ENCODE measurements at regions not wholly inside any gene's neighbourhood (a gene's known extent, or its start where the extent isn't known, plus 50 kb on each side); places are given as distances from the start of the nearest gene placed in this dataset.

DNA sequence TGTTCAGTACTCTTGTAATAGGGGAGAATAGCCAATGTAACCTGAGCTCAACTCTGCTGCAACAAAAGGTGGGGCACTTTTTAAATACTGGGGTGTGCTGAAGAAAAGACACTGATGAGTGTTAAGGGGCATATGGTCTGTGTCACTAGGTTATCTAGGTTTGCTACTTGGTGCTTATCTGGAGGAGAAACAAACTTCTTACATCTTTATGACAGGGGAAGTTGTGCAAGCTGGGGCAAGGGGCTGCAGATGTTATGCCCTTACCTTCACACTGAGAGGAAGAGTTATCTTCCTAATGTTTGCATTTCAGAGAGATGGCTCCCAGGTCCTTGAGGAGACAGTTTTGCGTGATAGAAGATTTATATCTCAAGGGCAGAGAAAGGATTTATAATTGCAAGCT lies 90.9 kb upstream of the PKP2 start:
- TF ChIP-seq CTCF (IDR thresholded peaks at IDR 0.05) = no peak
- no peak for TF ChIP-seq POLR2A (IDR thresholded peaks at IDR 0.05)
- no peak for TF ChIP-seq EP300 (IDR thresholded peaks at IDR 0.05)

All from tibial nerve (tissue), 4 donors.